Astrocyte of the cerebellum (primary cell): ENCODE measurements at regions not wholly inside any gene's neighbourhood (a gene's known extent, or its start where the extent isn't known, plus 50 kb on each side); places are given as distances from the start of the nearest gene placed in this dataset.

Experiments
- DNase-seq: peaks from one replicate; pipeline ENCODE4 v3.0.0-alpha.2; 2011; ENCODE audit warnings: low read depth
- H3K4me3 ChIP-seq: 2 replicates; pipeline ENCODE4 v1.5.1; 2011; ENCODE audit warnings: mild to moderate bottlenecking, low read depth, low read length, moderate library complexity
- in situ Hi-C: cut with HindIII; loops from 2 replicates; pipeline ENCODE4 v1.10.0; 2017; ENCODE audit warnings: low sequenced_read_pairs
- TF ChIP-seq, protein P1 (sequence below): IDR thresholded peaks from 2 replicates; pipeline ENCODE4 v1.5.1; 2012; ENCODE audit warnings: low read length, low read depth, moderate library complexity, mild to moderate bottlenecking; ENCODE audit errors: missing control alignments

DNA sequence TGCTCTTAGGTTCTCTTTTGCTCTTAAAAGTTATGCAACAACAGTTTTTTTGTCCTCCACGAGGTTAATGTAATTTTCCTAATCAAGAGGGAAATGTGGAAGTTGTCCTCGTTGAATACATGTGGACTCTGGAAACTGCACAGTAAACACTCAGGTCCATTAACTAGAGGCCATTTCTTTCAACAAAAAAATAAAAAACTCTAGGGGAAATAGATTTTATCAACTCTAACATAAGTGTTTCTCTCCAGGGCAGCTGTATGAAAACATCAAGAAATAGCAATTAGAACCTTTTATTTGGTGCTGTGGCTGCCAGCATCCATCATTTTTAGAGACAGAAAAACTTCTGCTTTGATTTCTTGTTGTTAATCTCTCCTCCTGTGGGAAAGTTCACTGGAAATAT lies 288.6 kb downstream of the ICE1 start:
- DNase-seq = no peak
- TF ChIP-seq, protein P1, sequence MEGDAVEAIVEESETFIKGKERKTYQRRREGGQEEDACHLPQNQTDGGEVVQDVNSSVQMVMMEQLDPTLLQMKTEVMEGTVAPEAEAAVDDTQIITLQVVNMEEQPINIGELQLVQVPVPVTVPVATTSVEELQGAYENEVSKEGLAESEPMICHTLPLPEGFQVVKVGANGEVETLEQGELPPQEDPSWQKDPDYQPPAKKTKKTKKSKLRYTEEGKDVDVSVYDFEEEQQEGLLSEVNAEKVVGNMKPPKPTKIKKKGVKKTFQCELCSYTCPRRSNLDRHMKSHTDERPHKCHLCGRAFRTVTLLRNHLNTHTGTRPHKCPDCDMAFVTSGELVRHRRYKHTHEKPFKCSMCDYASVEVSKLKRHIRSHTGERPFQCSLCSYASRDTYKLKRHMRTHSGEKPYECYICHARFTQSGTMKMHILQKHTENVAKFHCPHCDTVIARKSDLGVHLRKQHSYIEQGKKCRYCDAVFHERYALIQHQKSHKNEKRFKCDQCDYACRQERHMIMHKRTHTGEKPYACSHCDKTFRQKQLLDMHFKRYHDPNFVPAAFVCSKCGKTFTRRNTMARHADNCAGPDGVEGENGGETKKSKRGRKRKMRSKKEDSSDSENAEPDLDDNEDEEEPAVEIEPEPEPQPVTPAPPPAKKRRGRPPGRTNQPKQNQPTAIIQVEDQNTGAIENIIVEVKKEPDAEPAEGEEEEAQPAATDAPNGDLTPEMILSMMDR = no peak
- in situ Hi-C loops = no loop called here
- H3K4me3 ChIP-seq = no peak overlapping the region

DNA sequence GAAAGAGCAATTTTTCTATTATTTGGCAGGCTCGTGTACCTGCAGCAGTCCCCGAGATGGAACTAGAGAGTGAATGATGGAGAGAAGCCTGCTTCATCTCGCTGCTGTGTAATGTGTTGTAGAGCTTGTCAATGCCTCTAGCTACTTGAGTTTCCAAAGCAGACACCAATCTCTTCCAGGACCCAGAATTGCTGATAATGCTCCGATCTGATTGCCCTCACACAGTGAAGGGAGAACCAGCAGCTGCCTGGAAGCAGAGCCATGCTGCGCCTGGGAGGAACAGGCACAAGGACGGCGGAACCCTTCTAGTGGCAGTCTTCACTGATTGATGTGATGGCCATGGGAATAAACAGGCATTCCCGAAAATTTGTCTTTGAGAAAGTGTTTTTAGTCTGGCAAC lies 288.0 kb downstream of the ICE1 start:
- in situ Hi-C loops = no loop called here
- no peak overlapping the region for H3K4me3 ChIP-seq

GRCh38 chr5:5708367-5708919 lies 286.0 kb downstream of the ICE1 start:
- no peak for DNase-seq
- TF ChIP-seq, protein P1 = no peak
- no peak overlapping the region for H3K4me3 ChIP-seq
- in situ Hi-C loops = no loop called here

More for the DNA sequence above, 288.0 kb downstream of the ICE1 start:
- TF ChIP-seq, protein P1 = no peak
- DNase-seq = no peak

GRCh38 chr5:5705010-5705409 lies 282.5 kb downstream of the ICE1 start:
- in situ Hi-C loops = no loop called here
- no peak overlapping the region for H3K4me3 ChIP-seq
- TF ChIP-seq, protein P1 = no peak
- no peak for DNase-seq

GRCh38 chr5:5704352-5704751 lies 281.9 kb downstream of the ICE1 start:
- TF ChIP-seq, protein P1 = no peak
- H3K4me3 ChIP-seq = no peak overlapping the region
- DNase-seq = no peak
- in situ Hi-C loops = no loop called here

DNA sequence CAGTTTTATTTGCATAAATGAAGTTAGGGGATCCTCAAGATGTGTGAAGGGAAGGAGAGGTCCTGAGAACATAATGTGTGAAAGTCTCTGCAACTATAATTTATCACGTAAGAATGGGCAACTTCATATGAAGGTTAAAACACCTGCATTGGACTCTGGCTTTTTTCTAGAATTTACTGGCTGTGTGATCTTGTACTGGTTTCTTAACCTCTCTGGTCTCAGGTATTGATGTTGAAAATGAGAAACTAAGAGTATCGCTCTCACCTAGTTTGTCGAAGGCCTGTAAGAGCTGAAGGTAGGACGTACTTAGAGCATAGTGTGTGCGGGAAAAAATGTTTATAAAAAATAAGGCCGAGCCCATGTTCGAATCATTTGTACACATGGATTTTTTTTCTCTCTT lies 280.5 kb downstream of the ICE1 start:
- TF ChIP-seq, protein P1 = no peak
- no peak overlapping the region for H3K4me3 ChIP-seq
- no peak for DNase-seq
- in situ Hi-C loops = no loop called here
